WTC11 (cell line): ENCODE measurements at regions not wholly inside any gene's neighbourhood (a gene's known extent, or its start where the extent isn't known, plus 50 kb on each side); places are given as distances from the start of the nearest gene placed in this dataset.

Source experiments
- JUN ChIP-seq: sonication (generic); formaldehyde crosslinking; IDR thresholded peaks from 2 replicates; pipeline ENCODE4 v1.8.0; 2023; ENCODE audit warnings: mild to moderate bottlenecking, missing genetic modification reagents
- NR2C2 ChIP-seq: sonication (generic); formaldehyde crosslinking; IDR thresholded peaks from 2 replicates; pipeline ENCODE4 v1.8.0; 2022; ENCODE audit warnings: mild to moderate bottlenecking, missing genetic modification reagents
- TEAD1 ChIP-seq: sonication (generic); formaldehyde crosslinking; IDR thresholded peaks from 2 replicates; pipeline ENCODE4 v1.8.0; 2022; ENCODE audit warnings: mild to moderate bottlenecking, missing genetic modification reagents
- TEAD4 ChIP-seq: sonication (generic); formaldehyde crosslinking; IDR thresholded peaks from 2 replicates; pipeline ENCODE4 v1.8.0; 2022; ENCODE audit warnings: mild to moderate bottlenecking, missing genetic modification reagents
- TF ChIP-seq, protein P1 (sequence below): sonication (generic); formaldehyde crosslinking; IDR thresholded peaks from 2 replicates; pipeline ENCODE4 v1.8.1; 2023; ENCODE audit warnings: mild to moderate bottlenecking, missing genetic modification reagents, moderate library complexity
- TF ChIP-seq, protein P2 (sequence below): fragments of 200-600 bp; IDR thresholded peaks from 2 replicates; pipeline ENCODE4 v1.8.0; 2022; ENCODE audit warnings: antibody characterized with exemption
- TF ChIP-seq, protein P3 (sequence below): sonication (generic); formaldehyde crosslinking; IDR thresholded peaks from 2 replicates; pipeline ENCODE4 v1.8.0; 2022; ENCODE audit warnings: missing genetic modification reagents
- TF ChIP-seq, protein P4 (sequence below): sonication (generic); formaldehyde crosslinking; IDR thresholded peaks from 2 replicates; pipeline ENCODE4 v1.8.1; 2023; ENCODE audit warnings: mild to moderate bottlenecking, missing genetic modification reagents, moderate library complexity
- TF ChIP-seq, protein P5 (sequence below): sonication (generic); formaldehyde crosslinking; conservative IDR thresholded peaks from 2 replicates; pipeline ENCODE4 v1.8.1; 2023; ENCODE audit warnings: mild to moderate bottlenecking, low read depth, missing genetic modification reagents, moderate library complexity

DNA sequence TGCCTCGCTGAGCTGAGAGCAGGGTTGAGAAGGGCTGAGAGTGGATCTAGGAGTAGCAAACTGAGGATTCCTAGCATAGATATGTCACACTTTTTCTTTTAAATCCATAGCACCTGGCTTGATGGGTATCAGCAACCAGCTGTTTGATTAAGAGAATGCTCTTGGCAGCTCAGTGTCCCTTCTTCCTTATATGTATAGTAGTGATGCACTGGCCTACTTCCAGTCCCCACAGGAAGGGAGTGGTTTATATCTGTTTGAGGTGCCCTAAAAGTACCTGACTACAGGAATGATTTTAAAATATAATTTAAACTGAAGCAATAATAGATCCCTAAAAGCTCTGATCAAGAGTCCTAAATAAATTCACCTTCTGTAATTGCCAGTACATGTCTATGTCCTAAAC lies 546.8 kb upstream of the ZNF608 start:
- TF ChIP-seq TEAD1 (CRISPR knock-in tag) (no peak), NR2C2 (CRISPR knock-in tag) (no peak), TEAD4 (CRISPR knock-in tag) (no peak), JUN (CRISPR knock-in tag) (no peak)
- TF ChIP-seq, protein P1, sequence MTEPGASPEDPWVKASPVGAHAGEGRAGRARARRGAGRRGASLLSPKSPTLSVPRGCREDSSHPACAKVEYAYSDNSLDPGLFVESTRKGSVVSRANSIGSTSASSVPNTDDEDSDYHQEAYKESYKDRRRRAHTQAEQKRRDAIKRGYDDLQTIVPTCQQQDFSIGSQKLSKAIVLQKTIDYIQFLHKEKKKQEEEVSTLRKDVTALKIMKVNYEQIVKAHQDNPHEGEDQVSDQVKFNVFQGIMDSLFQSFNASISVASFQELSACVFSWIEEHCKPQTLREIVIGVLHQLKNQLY (CRISPR knock-in tag), result no peak
- TF ChIP-seq, protein P2, sequence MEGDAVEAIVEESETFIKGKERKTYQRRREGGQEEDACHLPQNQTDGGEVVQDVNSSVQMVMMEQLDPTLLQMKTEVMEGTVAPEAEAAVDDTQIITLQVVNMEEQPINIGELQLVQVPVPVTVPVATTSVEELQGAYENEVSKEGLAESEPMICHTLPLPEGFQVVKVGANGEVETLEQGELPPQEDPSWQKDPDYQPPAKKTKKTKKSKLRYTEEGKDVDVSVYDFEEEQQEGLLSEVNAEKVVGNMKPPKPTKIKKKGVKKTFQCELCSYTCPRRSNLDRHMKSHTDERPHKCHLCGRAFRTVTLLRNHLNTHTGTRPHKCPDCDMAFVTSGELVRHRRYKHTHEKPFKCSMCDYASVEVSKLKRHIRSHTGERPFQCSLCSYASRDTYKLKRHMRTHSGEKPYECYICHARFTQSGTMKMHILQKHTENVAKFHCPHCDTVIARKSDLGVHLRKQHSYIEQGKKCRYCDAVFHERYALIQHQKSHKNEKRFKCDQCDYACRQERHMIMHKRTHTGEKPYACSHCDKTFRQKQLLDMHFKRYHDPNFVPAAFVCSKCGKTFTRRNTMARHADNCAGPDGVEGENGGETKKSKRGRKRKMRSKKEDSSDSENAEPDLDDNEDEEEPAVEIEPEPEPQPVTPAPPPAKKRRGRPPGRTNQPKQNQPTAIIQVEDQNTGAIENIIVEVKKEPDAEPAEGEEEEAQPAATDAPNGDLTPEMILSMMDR, result no peak
- TF ChIP-seq, protein P3, sequence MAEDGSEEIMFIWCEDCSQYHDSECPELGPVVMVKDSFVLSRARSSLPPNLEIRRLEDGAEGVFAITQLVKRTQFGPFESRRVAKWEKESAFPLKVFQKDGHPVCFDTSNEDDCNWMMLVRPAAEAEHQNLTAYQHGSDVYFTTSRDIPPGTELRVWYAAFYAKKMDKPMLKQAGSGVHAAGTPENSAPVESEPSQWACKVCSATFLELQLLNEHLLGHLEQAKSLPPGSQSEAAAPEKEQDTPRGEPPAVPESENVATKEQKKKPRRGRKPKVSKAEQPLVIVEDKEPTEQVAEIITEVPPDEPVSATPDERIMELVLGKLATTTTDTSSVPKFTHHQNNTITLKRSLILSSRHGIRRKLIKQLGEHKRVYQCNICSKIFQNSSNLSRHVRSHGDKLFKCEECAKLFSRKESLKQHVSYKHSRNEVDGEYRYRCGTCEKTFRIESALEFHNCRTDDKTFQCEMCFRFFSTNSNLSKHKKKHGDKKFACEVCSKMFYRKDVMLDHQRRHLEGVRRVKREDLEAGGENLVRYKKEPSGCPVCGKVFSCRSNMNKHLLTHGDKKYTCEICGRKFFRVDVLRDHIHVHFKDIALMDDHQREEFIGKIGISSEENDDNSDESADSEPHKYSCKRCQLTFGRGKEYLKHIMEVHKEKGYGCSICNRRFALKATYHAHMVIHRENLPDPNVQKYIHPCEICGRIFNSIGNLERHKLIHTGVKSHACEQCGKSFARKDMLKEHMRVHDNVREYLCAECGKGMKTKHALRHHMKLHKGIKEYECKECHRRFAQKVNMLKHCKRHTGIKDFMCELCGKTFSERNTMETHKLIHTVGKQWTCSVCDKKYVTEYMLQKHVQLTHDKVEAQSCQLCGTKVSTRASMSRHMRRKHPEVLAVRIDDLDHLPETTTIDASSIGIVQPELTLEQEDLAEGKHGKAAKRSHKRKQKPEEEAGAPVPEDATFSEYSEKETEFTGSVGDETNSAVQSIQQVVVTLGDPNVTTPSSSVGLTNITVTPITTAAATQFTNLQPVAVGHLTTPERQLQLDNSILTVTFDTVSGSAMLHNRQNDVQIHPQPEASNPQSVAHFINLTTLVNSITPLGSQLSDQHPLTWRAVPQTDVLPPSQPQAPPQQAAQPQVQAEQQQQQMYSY, result no peak
- TF ChIP-seq, protein P4, sequence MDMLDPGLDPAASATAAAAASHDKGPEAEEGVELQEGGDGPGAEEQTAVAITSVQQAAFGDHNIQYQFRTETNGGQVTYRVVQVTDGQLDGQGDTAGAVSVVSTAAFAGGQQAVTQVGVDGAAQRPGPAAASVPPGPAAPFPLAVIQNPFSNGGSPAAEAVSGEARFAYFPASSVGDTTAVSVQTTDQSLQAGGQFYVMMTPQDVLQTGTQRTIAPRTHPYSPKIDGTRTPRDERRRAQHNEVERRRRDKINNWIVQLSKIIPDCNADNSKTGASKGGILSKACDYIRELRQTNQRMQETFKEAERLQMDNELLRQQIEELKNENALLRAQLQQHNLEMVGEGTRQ (CRISPR knock-in tag), result no peak
- TF ChIP-seq, protein P5, sequence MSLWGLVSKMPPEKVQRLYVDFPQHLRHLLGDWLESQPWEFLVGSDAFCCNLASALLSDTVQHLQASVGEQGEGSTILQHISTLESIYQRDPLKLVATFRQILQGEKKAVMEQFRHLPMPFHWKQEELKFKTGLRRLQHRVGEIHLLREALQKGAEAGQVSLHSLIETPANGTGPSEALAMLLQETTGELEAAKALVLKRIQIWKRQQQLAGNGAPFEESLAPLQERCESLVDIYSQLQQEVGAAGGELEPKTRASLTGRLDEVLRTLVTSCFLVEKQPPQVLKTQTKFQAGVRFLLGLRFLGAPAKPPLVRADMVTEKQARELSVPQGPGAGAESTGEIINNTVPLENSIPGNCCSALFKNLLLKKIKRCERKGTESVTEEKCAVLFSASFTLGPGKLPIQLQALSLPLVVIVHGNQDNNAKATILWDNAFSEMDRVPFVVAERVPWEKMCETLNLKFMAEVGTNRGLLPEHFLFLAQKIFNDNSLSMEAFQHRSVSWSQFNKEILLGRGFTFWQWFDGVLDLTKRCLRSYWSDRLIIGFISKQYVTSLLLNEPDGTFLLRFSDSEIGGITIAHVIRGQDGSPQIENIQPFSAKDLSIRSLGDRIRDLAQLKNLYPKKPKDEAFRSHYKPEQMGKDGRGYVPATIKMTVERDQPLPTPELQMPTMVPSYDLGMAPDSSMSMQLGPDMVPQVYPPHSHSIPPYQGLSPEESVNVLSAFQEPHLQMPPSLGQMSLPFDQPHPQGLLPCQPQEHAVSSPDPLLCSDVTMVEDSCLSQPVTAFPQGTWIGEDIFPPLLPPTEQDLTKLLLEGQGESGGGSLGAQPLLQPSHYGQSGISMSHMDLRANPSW (CRISPR knock-in tag), result no peak
